T-helper 1 cell treated with Interleukin-12 subunit alpha and Interleukin-12 subunit beta and Interleukin-4 antibody, amounts not matched to agents 30 μg/mL and 1 μg/mL, for 36 hours (primary cell): ENCODE measurements at regions not wholly inside any gene's neighbourhood (a gene's known extent, or its start where the extent isn't known, plus 50 kb on each side); places are given as distances from the start of the nearest gene placed in this dataset.

ENCODE experiments used
- H3K27ac Mint-ChIP-seq: one replicate; pipeline ENCODE4 v1.8.0; 2021; ENCODE audit warnings: mild to moderate bottlenecking, mixed read lengths
- H3K27me3 Mint-ChIP-seq: one replicate; pipeline ENCODE4 v1.8.0; 2021; ENCODE audit warnings: low read depth, mixed read lengths
- H3K36me3 Mint-ChIP-seq: one replicate; pipeline ENCODE4 v1.8.0; 2021; ENCODE audit warnings: low read depth, mixed read lengths
- H3K4me1 Mint-ChIP-seq: one replicate; pipeline ENCODE4 v1.8.0; 2021; ENCODE audit warnings: low read depth, mixed read lengths
- H3K4me3 Mint-ChIP-seq: one replicate; pipeline ENCODE4 v1.8.0; 2021; ENCODE audit warnings: mild to moderate bottlenecking, moderate library complexity, mixed read lengths
- H3K9me3 Mint-ChIP-seq: one replicate; pipeline ENCODE4 v1.8.0; 2021; ENCODE audit warnings: mixed read lengths

GRCh38 chr13:47046706-47047105 is 149.9 kb upstream of the HTR2A start:
- Mint-ChIP-seq H3K4me3 (no peak overlapping the region), H3K27me3 (no peaks in the 10 kb centered on the region), H3K36me3 (no peaks in the 10 kb centered on the region), H3K9me3 (no peaks in the 10 kb centered on the region), H3K4me1 (no peaks in the 10 kb centered on the region), H3K27ac (no peak overlapping the region)

DNA sequence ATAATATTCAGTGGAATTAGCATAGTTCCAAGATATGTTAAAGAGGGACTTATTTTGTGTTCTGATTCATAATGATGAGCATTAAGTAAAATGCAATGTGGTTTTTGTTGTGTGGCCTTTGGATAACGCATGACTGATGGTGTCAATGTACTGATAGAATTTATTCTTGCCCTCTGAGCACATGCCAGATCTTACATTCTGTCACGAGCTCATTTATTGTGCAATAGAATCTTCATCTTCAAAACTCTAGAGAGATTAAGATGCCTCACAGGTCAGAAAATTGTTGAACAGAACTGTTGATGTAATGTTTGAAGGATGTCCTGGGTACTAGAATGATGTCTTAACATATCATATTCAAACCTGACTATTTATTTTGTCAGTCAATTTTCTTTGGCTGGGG is 148.0 kb upstream of the HTR2A start:
- Mint-ChIP-seq H3K36me3 (no peaks in the 10 kb centered on the region), H3K27me3 (no peaks in the 10 kb centered on the region), H3K4me3 (no peak overlapping the region), H3K27ac (no peak overlapping the region), H3K4me1 (no peaks in the 10 kb centered on the region), H3K9me3 (no peaks in the 10 kb centered on the region)

- Mint-ChIP-seq H3K4me3 (no peak overlapping the region), H3K4me1 (no peaks in the 10 kb centered on the region), H3K27me3 (peaks cover 7% of the 10 kb centered on the region), H3K36me3 (no peaks in the 10 kb centered on the region), H3K9me3 (no peaks in the 10 kb centered on the region), H3K27ac (no peak overlapping the region)
These were observed 142.3 kb upstream of the HTR2A start for GRCh38 chr13:47039106-47039505.

DNA sequence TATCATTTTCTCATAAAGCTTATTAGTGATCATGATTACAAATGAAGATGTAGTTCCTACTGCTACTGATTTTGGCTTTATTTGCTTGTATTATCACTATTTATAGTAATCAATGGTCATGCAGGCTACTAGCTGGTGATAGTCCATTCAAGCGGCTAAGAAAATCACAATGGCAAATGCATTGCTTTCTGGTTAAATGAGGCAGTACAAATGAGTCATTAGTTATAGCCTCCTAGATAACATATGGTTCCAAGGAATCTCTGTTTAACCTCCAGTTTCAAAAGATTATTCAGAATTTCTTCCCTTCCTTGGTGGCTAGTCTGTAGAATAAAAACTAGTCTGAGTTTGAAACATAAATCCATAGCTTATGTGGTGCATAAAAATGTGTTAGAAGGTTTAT is 141.3 kb upstream of the HTR2A start:
- Mint-ChIP-seq H3K27ac (no peak overlapping the region), H3K4me3 (no peak overlapping the region), H3K4me1 (no peaks in the 10 kb centered on the region), H3K9me3 (no peaks in the 10 kb centered on the region), H3K27me3 (peaks cover 11% of the 10 kb centered on the region), H3K36me3 (no peaks in the 10 kb centered on the region)

GRCh38 chr13:47036294-47037008 is 139.6 kb upstream of the HTR2A start:
- no peak overlapping the region for H3K27ac Mint-ChIP-seq

DNA sequence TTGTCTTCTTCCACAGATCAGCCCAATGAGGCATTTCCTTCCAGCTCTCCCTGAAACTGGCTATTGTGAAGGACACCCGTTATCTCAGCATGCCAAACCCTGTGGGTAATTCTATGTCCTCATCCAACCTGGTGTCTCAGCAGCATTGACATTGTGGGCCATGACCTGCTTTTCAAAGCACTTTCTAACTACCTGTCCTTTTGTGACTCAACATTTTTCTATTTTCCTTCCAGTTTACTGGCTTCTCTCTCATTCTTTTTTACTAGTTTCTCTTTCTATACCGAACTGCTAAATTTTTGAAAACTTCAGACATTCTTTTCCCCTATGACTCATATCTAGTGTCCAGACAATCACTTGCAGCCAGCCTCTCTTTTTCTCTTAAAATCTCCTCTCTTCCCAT is 136.4 kb upstream of the HTR2A start:
- H3K27me3 Mint-ChIP-seq, result peaks cover 17% of the 10 kb centered on the region
- no peaks in the 10 kb centered on the region for H3K4me1 Mint-ChIP-seq
- no peak overlapping the region for H3K27ac Mint-ChIP-seq
- no peak overlapping the region for H3K4me3 Mint-ChIP-seq
- H3K9me3 Mint-ChIP-seq, result no peaks in the 10 kb centered on the region
- no peaks in the 10 kb centered on the region for H3K36me3 Mint-ChIP-seq

More at GRCh38 chr13:47036294-47037008, 139.6 kb upstream of the HTR2A start:
- Mint-ChIP-seq H3K4me3 (no peak overlapping the region), H3K27me3 (peaks cover 17% of the 10 kb centered on the region), H3K36me3 (no peaks in the 10 kb centered on the region), H3K9me3 (no peaks in the 10 kb centered on the region), H3K4me1 (no peaks in the 10 kb centered on the region)

GRCh38 chr13:47027780-47028437 is 131.1 kb upstream of the HTR2A start:
- Mint-ChIP-seq H3K4me1 (no peaks in the 10 kb centered on the region), H3K27me3 (peaks cover 3% of the 10 kb centered on the region), H3K27ac (no peak overlapping the region), H3K36me3 (no peaks in the 10 kb centered on the region), H3K4me3 (no peak overlapping the region), H3K9me3 (no peaks in the 10 kb centered on the region)

DNA sequence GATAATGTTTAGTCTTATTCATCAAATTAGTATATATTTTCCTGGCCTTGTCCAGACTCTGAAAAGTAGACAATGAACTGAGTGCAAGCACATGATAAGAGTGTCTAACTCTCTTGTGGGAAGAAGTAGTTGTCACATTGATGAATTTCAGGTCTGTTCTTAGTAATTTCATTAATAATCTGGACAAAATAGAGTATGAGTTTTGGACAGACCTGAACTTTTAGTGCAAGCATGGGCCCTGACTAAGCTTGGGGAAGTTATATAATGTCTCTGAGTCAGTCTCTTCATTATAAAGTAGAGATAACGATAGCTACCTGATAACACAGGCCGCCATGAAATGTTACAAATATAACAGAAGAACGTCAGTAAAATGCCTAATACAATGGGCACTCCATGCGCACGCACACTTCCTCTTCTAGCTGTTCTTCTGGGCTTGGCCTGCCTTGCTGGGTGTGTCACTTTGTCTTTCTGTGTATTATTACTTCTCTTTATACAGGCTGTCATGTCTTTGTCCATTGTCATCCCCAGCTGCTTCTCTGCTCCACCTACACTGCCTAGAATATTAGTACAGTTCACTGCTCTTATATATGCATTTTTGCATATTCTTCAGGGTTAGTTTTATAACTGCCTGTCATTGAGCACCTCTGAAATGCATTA is 129.1 kb upstream of the HTR2A start:
- no peak overlapping the region for H3K27ac Mint-ChIP-seq
- no peak overlapping the region for H3K4me3 Mint-ChIP-seq
- no peaks in the 10 kb centered on the region for H3K4me1 Mint-ChIP-seq
- H3K9me3 Mint-ChIP-seq, result no peaks in the 10 kb centered on the region
- no peaks in the 10 kb centered on the region for H3K36me3 Mint-ChIP-seq
- H3K27me3 Mint-ChIP-seq, result no peaks in the 10 kb centered on the region

GRCh38 chr13:47019977-47020376 is 123.1 kb upstream of the HTR2A start:
- Mint-ChIP-seq H3K36me3 (no peaks in the 10 kb centered on the region), H3K4me1 (no peaks in the 10 kb centered on the region), H3K27me3 (no peaks in the 10 kb centered on the region), H3K27ac (no peak overlapping the region), H3K9me3 (no peaks in the 10 kb centered on the region), H3K4me3 (no peak overlapping the region)

GRCh38 chr13:47017476-47017875 is 120.6 kb upstream of the HTR2A start:
- H3K4me1 Mint-ChIP-seq, result no peaks in the 10 kb centered on the region
- no peaks in the 10 kb centered on the region for H3K36me3 Mint-ChIP-seq
- H3K9me3 Mint-ChIP-seq, result no peaks in the 10 kb centered on the region
- no peaks in the 10 kb centered on the region for H3K27me3 Mint-ChIP-seq
- no peak overlapping the region for H3K27ac Mint-ChIP-seq
- H3K4me3 Mint-ChIP-seq, result no peak overlapping the region

- Mint-ChIP-seq H3K4me3 (no peak overlapping the region), H3K36me3 (no peaks in the 10 kb centered on the region), H3K27me3 (peaks cover 3% of the 10 kb centered on the region), H3K27ac (no peak overlapping the region), H3K9me3 (no peaks in the 10 kb centered on the region), H3K4me1 (no peaks in the 10 kb centered on the region)
These were observed 111.5 kb upstream of the HTR2A start for GRCh38 chr13:47008318-47008717.

DNA sequence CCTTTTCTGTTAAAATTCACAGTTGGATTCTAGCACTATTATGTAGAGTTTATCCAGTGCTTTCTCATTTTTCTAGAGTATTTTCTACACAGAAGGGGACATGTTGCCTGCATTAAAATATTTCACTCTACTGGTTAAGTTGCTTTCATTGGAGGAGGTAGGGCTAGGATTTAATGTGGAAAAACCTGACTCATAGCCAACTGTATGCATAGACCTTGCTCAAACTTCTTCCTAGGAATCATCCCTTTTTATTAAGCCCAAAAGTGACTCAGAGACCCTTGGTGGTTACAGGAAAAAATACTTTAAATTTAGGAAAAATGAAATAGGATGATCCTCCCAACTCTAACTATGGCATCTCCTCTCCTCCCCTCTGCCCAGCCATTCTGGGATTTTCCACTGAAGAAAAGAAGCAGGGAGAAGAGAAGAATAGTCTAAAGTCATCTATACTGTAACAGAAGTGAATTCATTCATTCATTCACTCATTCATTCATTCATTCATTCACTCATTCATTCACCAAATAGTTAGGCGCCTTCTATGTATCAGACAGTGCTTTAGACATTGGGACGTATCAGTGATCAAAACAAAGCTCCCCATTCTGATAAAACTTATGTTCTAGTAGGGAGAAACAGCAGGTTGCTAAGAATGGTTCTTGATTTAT is 109.0 kb upstream of the HTR2A start:
- no peak overlapping the region for H3K27ac Mint-ChIP-seq
- peaks cover 11% of the 10 kb centered on the region for H3K27me3 Mint-ChIP-seq
- H3K4me1 Mint-ChIP-seq, result no peaks in the 10 kb centered on the region
- no peaks in the 10 kb centered on the region for H3K9me3 Mint-ChIP-seq
- H3K4me3 Mint-ChIP-seq, result no peak overlapping the region
- no peaks in the 10 kb centered on the region for H3K36me3 Mint-ChIP-seq

GRCh38 chr13:47004540-47004939 is 107.7 kb upstream of the HTR2A start:
- H3K9me3 Mint-ChIP-seq, result no peaks in the 10 kb centered on the region
- no peak overlapping the region for H3K4me3 Mint-ChIP-seq
- no peaks in the 10 kb centered on the region for H3K4me1 Mint-ChIP-seq
- no peaks in the 10 kb centered on the region for H3K36me3 Mint-ChIP-seq
- H3K27me3 Mint-ChIP-seq, result peaks cover 11% of the 10 kb centered on the region
- no peak overlapping the region for H3K27ac Mint-ChIP-seq

- H3K4me1 Mint-ChIP-seq, result no peaks in the 10 kb centered on the region
- no peak overlapping the region for H3K27ac Mint-ChIP-seq
- H3K4me3 Mint-ChIP-seq, result no peak overlapping the region
- no peaks in the 10 kb centered on the region for H3K36me3 Mint-ChIP-seq
- peaks cover 11% of the 10 kb centered on the region for H3K27me3 Mint-ChIP-seq
- H3K9me3 Mint-ChIP-seq, result no peaks in the 10 kb centered on the region
These were observed 107.2 kb upstream of the HTR2A start for GRCh38 chr13:47004027-47004426.

DNA sequence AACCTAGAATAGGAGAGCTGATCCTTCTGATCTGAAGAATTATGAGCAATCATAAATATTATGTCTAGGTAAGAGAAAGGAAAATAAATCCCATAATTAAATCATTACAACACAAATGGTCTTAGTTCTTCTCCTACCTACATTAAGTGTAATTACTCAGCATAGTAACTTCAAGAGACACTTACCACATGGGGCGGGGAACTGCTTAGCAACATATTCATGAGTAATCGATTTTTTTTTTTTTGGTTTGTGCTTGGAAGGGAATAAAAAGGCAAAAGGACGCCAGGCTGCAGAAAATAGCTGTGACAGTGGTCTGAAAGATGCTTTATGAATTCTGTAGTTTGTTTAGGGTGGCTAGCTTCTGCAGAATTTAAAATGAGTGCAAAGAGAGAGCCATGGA is 103.3 kb upstream of the HTR2A start:
- peaks cover 16% of the 10 kb centered on the region for H3K27me3 Mint-ChIP-seq
- no peaks in the 10 kb centered on the region for H3K4me1 Mint-ChIP-seq

More for the DNA sequence above, 103.3 kb upstream of the HTR2A start:
- no peaks in the 10 kb centered on the region for H3K36me3 Mint-ChIP-seq
- no peak overlapping the region for H3K27ac Mint-ChIP-seq
- H3K4me3 Mint-ChIP-seq, result no peak overlapping the region
- H3K9me3 Mint-ChIP-seq, result no peaks in the 10 kb centered on the region
